DOHH2 (cell line): ENCODE measurements at regions not wholly inside any gene's neighbourhood (a gene's known extent, or its start where the extent isn't known, plus 50 kb on each side); places are given as distances from the start of the nearest gene placed in this dataset.

ENCODE experiments used
- H3F3A ChIP-seq: fragments of 200-600 bp; sonication (generic), shearing (Covaris generic); 2 replicates; pipeline ENCODE4 v1.6.0; 2016; ENCODE audit warnings: antibody characterized with exemption, mild to moderate bottlenecking; ENCODE audit not compliant: control insufficient read depth, insufficient read depth
- H3K27ac ChIP-seq: fragments of 200-600 bp; sonication (generic); 2 replicates; pipeline ENCODE4 v1.5.1; 2014; ENCODE audit warnings: low read depth, mild to moderate bottlenecking, low read length, moderate library complexity
- H3K27me3 ChIP-seq: fragments of 200-600 bp; sonication (generic); 2 replicates; pipeline ENCODE4 v1.6.1; 2014; ENCODE audit warnings: mild to moderate bottlenecking, low read length, mixed read lengths; ENCODE audit not compliant: control insufficient read depth
- H3K36me3 ChIP-seq: fragments of 200-600 bp; sonication (generic); 2 replicates; pipeline ENCODE4 v1.6.1; 2014; ENCODE audit warnings: mild to moderate bottlenecking, low read length, moderate library complexity, mixed read lengths; ENCODE audit not compliant: control insufficient read depth
- H3K4me1 ChIP-seq: fragments of 200-600 bp; sonication (generic); 2 replicates; pipeline ENCODE4 v1.6.1; 2014; ENCODE audit warnings: mild to moderate bottlenecking, low read length, mixed read lengths; ENCODE audit not compliant: control insufficient read depth
- H3K4me2 ChIP-seq: fragments of 200-600 bp; sonication (generic); 2 replicates; pipeline ENCODE4 v1.6.0; 2014; ENCODE audit warnings: mild to moderate bottlenecking, low read length, moderate library complexity
- H3K4me3 ChIP-seq: fragments of 200-600 bp; sonication (generic); 2 replicates; pipeline ENCODE4 v1.5.1; 2014; ENCODE audit warnings: mild to moderate bottlenecking, low read length, mixed read lengths
- H3K79me2 ChIP-seq: fragments of 200-600 bp; sonication (generic); 2 replicates; pipeline ENCODE4 v1.6.1; 2014; ENCODE audit warnings: mild to moderate bottlenecking, low read length, mixed read lengths; ENCODE audit not compliant: control insufficient read depth
- H3K9me2 ChIP-seq: fragments of 200-600 bp; sonication (generic); replicated peaks from 2 replicates; pipeline ENCODE4 v1.6.1; 2014; ENCODE audit warnings: mild to moderate bottlenecking, low read length, mixed read lengths; ENCODE audit not compliant: control insufficient read depth
- H3K9me3 ChIP-seq: fragments of 200-600 bp; sonication (generic); 2 replicates; pipeline ENCODE4 v1.6.1; 2014; ENCODE audit warnings: antibody characterized with exemption, low read length, mixed read lengths; ENCODE audit not compliant: control insufficient read depth, insufficient read depth
- H4K20me1 ChIP-seq: fragments of 200-600 bp; sonication (generic); 2 replicates; pipeline ENCODE4 v1.6.0; 2014; ENCODE audit warnings: low read depth, mild to moderate bottlenecking, antibody characterized with exemption, low read length, moderate library complexity; ENCODE audit not compliant: control insufficient read depth, insufficient read depth
- EZH2phosphoT487 ChIP-seq: fragments of 200-600 bp; sonication (generic); IDR thresholded peaks from 2 replicates; pipeline ENCODE4 v1.6.1; 2017; ENCODE audit warnings: borderline replicate concordance, mild to moderate bottlenecking, antibody characterized with exemption, low read length, moderate library complexity, mixed read lengths
- TF ChIP-seq, protein P1 (sequence below): fragments of 200-600 bp; sonication (generic); IDR thresholded peaks from one replicate; pipeline ENCODE4 v1.5.1; 2014; ENCODE audit warnings: antibody characterized with exemption, mild to moderate bottlenecking, low read depth, low read length; ENCODE audit not compliant: poor library complexity, severe bottlenecking

DNA sequence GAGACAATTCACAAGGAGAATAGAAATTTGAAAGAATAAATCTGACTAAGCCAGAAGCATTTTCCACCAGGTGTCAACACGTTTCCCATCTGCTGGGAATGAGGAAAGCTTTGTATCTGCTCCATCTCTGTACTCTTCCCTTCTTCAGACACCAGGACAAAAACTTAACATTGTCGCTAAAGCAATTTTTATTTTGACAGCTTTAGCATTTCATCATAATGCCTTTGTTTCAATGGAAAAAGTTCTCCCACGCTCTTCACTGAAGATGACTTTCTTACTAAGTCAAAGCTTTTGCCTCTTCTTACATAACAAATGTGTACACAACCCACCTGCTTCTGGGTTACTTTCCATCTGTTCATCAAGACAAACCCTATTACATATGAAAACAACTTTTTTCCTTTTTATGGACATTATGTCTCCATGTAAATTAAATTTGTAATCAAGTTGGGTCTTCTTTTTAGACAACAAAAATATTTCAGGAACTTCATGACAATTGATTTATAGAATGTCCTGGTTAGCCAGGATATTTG lies 141.7 kb upstream of the GUCY1A1 start:
- Histone ChIP-seq H3K36me3 (no peaks in the 10 kb centered on the region), H3K79me2 (no peaks in the 10 kb centered on the region), H3F3A (no peaks in the 10 kb centered on the region), H4K20me1 (no peaks in the 10 kb centered on the region), H3K9me2 (no peaks in the 10 kb centered on the region), H3K4me3 (no peak overlapping the region), H3K4me2 (no peak overlapping the region), H3K27me3 (no peaks in the 10 kb centered on the region), H3K9me3 (peaks cover 4% of the 10 kb centered on the region), H3K4me1 (no peaks in the 10 kb centered on the region), H3K27ac (no peak overlapping the region)
- TF ChIP-seq, protein P1, sequence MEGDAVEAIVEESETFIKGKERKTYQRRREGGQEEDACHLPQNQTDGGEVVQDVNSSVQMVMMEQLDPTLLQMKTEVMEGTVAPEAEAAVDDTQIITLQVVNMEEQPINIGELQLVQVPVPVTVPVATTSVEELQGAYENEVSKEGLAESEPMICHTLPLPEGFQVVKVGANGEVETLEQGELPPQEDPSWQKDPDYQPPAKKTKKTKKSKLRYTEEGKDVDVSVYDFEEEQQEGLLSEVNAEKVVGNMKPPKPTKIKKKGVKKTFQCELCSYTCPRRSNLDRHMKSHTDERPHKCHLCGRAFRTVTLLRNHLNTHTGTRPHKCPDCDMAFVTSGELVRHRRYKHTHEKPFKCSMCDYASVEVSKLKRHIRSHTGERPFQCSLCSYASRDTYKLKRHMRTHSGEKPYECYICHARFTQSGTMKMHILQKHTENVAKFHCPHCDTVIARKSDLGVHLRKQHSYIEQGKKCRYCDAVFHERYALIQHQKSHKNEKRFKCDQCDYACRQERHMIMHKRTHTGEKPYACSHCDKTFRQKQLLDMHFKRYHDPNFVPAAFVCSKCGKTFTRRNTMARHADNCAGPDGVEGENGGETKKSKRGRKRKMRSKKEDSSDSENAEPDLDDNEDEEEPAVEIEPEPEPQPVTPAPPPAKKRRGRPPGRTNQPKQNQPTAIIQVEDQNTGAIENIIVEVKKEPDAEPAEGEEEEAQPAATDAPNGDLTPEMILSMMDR = no peak
- no peak for TF ChIP-seq EZH2phosphoT487

GRCh38 chr4:155523358-155523757 lies 143.3 kb upstream of the GUCY1A1 start:
- H3K4me2 ChIP-seq = no peak overlapping the region
- TF ChIP-seq, protein P1 = no peak
- TF ChIP-seq EZH2phosphoT487 = no peak
- H4K20me1 ChIP-seq = no peaks in the 10 kb centered on the region
- H3K4me1 ChIP-seq = no peaks in the 10 kb centered on the region
- H3K79me2 ChIP-seq = no peaks in the 10 kb centered on the region
- no peaks in the 10 kb centered on the region for H3K27me3 ChIP-seq
- no peaks in the 10 kb centered on the region for H3K9me2 ChIP-seq
- no peaks in the 10 kb centered on the region for H3K36me3 ChIP-seq
- H3K9me3 ChIP-seq = peaks cover 4% of the 10 kb centered on the region
- no peak overlapping the region for H3K4me3 ChIP-seq
- no peak overlapping the region for H3K27ac ChIP-seq
- H3F3A ChIP-seq = no peaks in the 10 kb centered on the region

- no peak for TF ChIP-seq EZH2phosphoT487
- TF ChIP-seq, protein P1 = no peak
- Histone ChIP-seq H3K4me1 (no peaks in the 10 kb centered on the region), H3K36me3 (no peaks in the 10 kb centered on the region)
Observed at GRCh38 chr4:155522201-155522600, 144.4 kb upstream of the GUCY1A1 start.

More at GRCh38 chr4:155522201-155522600, 144.4 kb upstream of the GUCY1A1 start:
- no peaks in the 10 kb centered on the region for H4K20me1 ChIP-seq
- H3K4me2 ChIP-seq = no peak overlapping the region
- H3K27ac ChIP-seq = no peak overlapping the region
- no peaks in the 10 kb centered on the region for H3K9me2 ChIP-seq
- H3F3A ChIP-seq = no peaks in the 10 kb centered on the region
- H3K27me3 ChIP-seq = no peaks in the 10 kb centered on the region
- H3K4me3 ChIP-seq = no peak overlapping the region
- no peaks in the 10 kb centered on the region for H3K79me2 ChIP-seq
- H3K9me3 ChIP-seq = peaks cover 4% of the 10 kb centered on the region
